ENCODE measurements at regions not wholly inside any gene's neighbourhood (a gene's known extent, or its start where the extent isn't known, plus 50 kb on each side); places are given as distances from the start of the nearest gene placed in this dataset.
"Not testable (repeated sequence)": the region's sequence is repeated elsewhere in the genome, so short reads cannot be mapped to it uniquely, and the experiment has no call there.

DNA sequence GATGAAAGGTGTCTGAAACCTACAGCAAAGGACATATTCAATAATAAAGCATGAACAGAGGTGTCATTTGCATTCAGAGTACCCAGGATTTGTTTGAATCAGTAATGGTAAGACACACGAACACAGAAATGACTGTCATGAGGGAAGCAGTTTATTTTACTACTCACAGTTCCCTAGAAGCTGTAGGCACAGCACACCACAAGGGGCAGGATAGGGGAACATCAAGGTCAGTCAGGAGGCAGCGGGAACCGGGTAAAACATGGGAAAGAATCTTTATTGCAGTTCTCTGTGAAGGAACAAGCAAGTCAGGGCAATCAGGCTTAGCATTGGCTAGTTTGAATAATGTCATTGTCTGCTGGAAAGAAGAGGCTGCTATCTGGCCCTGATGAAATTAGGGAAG is 70.2 kb upstream of the PDSS1 start:
- peaks cover 2 to 6% (median 4%) of the 10 kb centered on the region in 4 donors for H3K4me1 ChIP-seq
- TF ChIP-seq POLR2A (IDR thresholded peaks at IDR 0.05) (no peak), CTCF (IDR thresholded peaks at IDR 0.05) (peak in 2 of 6 experiments; percentile 11 to 15)
- H3K27me3 ChIP-seq: no peaks in the 10 kb centered on the region
- no peak overlapping the region for H3K4me3 ChIP-seq
- no peaks in the 10 kb centered on the region for H3K36me3 ChIP-seq
- DNase-seq: no peak
- no peaks in the 10 kb centered on the region for H3K9me3 ChIP-seq
- H3K27ac ChIP-seq: no peak overlapping the region

DNA sequence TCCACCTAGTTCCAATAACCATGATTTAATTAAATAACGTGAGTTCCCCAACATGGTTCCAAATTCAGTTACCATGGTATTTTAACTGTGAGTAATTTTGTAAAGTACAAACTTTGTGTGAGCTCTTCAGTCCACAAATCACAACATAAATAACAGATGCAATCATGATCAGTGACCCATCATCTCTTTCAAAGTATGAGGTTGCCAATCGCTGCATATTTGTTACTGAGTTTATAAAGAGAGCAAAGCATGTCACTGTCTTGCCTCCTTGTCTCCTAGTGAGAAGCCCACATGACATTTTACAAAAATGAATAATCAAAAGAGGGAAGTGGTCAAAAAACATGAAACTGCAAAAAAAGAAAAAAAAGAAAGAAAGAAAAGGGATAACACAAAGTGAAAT is 69.1 kb upstream of the PDSS1 start:
- H3K9me3 ChIP-seq: no peaks in the 10 kb centered on the region
- H3K27me3 ChIP-seq: no peaks in the 10 kb centered on the region
- TF ChIP-seq POLR2A (IDR thresholded peaks at IDR 0.05): no peak
- TF ChIP-seq CTCF (IDR thresholded peaks at IDR 0.05): no peak
- no peak overlapping the region for H3K27ac ChIP-seq
- no peak for DNase-seq
- H3K4me3 ChIP-seq: no peak overlapping the region
- H3K4me1 ChIP-seq: no peaks in the 10 kb centered on the region
- no peaks in the 10 kb centered on the region for H3K36me3 ChIP-seq

- H3K9me3 ChIP-seq, H3K4me1 ChIP-seq, H3K27ac ChIP-seq, H3K4me3 ChIP-seq, H3K27me3 ChIP-seq, H3K36me3 ChIP-seq, DNase-seq: not testable (repeated sequence)
Measured at GRCh38 chr10:26632171-26632570, 65.3 kb upstream of the PDSS1 start.

DNA sequence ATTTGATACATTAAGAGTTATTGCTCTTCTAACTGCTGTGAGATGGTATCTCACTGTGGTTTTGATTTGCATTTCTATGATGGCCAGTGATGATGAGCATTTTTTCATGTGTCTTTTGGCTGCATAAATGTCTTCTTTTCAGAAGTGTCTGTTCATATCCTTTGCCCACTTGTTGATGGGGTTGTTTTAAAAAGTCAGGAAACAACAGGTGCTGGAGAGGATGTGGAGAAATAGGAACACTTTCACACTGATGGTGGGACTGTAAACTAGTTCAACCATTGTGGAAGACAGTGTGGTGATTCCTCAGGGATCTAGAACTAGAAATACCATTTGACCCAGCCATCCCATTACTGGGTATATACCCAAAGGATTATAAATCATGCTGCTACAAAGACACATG is 63.4 kb upstream of the PDSS1 start:
- H3K4me1 ChIP-seq, DNase-seq, H3K27me3 ChIP-seq, H3K36me3 ChIP-seq, H3K9me3 ChIP-seq, H3K4me3 ChIP-seq, H3K27ac ChIP-seq: not testable (repeated sequence)

GRCh38 chr10:26637521-26638275 is 59.8 kb upstream of the PDSS1 start:
- Histone ChIP-seq H3K27ac (no peak overlapping the region), H3K9me3 (no peaks in the 10 kb centered on the region), H3K4me1 (no peaks in the 10 kb centered on the region), H3K27me3 (no peaks in the 10 kb centered on the region), H3K4me3 (no peak overlapping the region), H3K36me3 (no peaks in the 10 kb centered on the region)
- TF ChIP-seq CTCF (IDR thresholded peaks at IDR 0.05) (no peak), POLR2A (IDR thresholded peaks at IDR 0.05) (no peak)
- DNase-seq: no peak

GRCh38 chr10:26640391-26640790 is 57.1 kb upstream of the PDSS1 start:
- Histone ChIP-seq H3K9me3 (no peaks in the 10 kb centered on the region), H3K27me3 (no peaks in the 10 kb centered on the region), H3K4me3 (no peak overlapping the region), H3K4me1 (no peaks in the 10 kb centered on the region), H3K36me3 (no peaks in the 10 kb centered on the region), H3K27ac (no peak overlapping the region)
- DNase-seq: no peak
- no peak for TF ChIP-seq POLR2A (IDR thresholded peaks at IDR 0.05)
- TF ChIP-seq CTCF (IDR thresholded peaks at IDR 0.05): no peak

All from Peyer's patch (tissue), 4 donors.